ENCODE measurements at regions not wholly inside any gene's neighbourhood (a gene's known extent, or its start where the extent isn't known, plus 50 kb on each side); places are given as distances from the start of the nearest gene placed in this dataset.

- Histone ChIP-seq H3K4me2 (ENCODE audit: insufficient read depth, low read length) (no peak overlapping the region), H3K36me3 (ENCODE audit: control insufficient read depth in 2 of 2, extremely low read depth in 1 of 2, insufficient read depth in 2 of 2, low read length in 2 of 2) (no peaks in the 10 kb centered on the region), H3K4me1 (ENCODE audit: control insufficient read depth, extremely low read depth, insufficient read depth, low read length) (no peaks in the 10 kb centered on the region), H3K27ac (ENCODE audit: insufficient read depth, low read depth, low read length) (no peak overlapping the region), H3K9me3 (replicated peaks; ENCODE audit: control insufficient read depth, insufficient read depth, low read length) (peaks cover 12% of the 10 kb centered on the region), H2AFZ (ENCODE audit: low read depth, low read length) (no peak overlapping the region), H3K27me3 (ENCODE audit: control insufficient read depth in 2 of 2, insufficient read depth in 2 of 2, low read length in 2 of 2) (no peaks in the 10 kb centered on the region), H3K79me2 (ENCODE audit: control insufficient read depth, insufficient read depth, low read length) (no peaks in the 10 kb centered on the region), H3K9ac (replicated peaks; ENCODE audit: extremely low read depth, insufficient read depth, low read length) (no peak overlapping the region), H3K4me3 (replicated peaks in 1 of 3; ENCODE audit: insufficient read depth in 1 of 3, low read depth in 1 of 3, low read length in 3 of 3) (no peak overlapping the region), H4K20me1 (replicated peaks; ENCODE audit: control insufficient read depth, extremely low read depth, insufficient read depth, low read length) (no peaks in the 10 kb centered on the region), H3K9me1 (replicated peaks; ENCODE audit: control insufficient read depth, extremely low read depth, insufficient read depth, low read length) (no peaks in the 10 kb centered on the region)
- intact Hi-C loops (cut with micrococcal nuclease) (no loop called here), dilution Hi-C loops (cut with MboI; ENCODE audit: extremely low pct_ligation_motif_present, low sequenced_read_pairs) (no loop called here)
- POLR2A ChIA-PET: no interaction called here
- DNase-seq (ENCODE audit: low read depth, low spot score): no peak
- CTCF ChIA-PET: no interaction called here
- TF ChIP-seq, protein P1, sequence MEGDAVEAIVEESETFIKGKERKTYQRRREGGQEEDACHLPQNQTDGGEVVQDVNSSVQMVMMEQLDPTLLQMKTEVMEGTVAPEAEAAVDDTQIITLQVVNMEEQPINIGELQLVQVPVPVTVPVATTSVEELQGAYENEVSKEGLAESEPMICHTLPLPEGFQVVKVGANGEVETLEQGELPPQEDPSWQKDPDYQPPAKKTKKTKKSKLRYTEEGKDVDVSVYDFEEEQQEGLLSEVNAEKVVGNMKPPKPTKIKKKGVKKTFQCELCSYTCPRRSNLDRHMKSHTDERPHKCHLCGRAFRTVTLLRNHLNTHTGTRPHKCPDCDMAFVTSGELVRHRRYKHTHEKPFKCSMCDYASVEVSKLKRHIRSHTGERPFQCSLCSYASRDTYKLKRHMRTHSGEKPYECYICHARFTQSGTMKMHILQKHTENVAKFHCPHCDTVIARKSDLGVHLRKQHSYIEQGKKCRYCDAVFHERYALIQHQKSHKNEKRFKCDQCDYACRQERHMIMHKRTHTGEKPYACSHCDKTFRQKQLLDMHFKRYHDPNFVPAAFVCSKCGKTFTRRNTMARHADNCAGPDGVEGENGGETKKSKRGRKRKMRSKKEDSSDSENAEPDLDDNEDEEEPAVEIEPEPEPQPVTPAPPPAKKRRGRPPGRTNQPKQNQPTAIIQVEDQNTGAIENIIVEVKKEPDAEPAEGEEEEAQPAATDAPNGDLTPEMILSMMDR (IDR thresholded peaks at IDR 0.05; ENCODE audit: extremely low read depth in 1 of 2, insufficient read depth in 1 of 2, low read depth in 1 of 2, low read length in 2 of 2): no peak
- TF ChIP-seq EZH2 (IDR thresholded peaks at IDR 0.05; ENCODE audit: borderline replicate concordance, low read depth, low read length, severe bottlenecking) (no peak), MYC (IDR thresholded peaks at IDR 0.05; ENCODE audit: low read depth, low read length) (no peak), FOS (IDR thresholded peaks at IDR 0.05; ENCODE audit: borderline replicate concordance, insufficient read depth, low read length) (no peak), GATA2 (IDR thresholded peaks at IDR 0.05; ENCODE audit: insufficient read depth, insufficient read length, low read depth, low read length) (no peak), POLR2AphosphoS5 (IDR thresholded peaks at IDR 0.05; ENCODE audit: insufficient read depth, low read depth, low read length) (no peak), JUN (IDR thresholded peaks at IDR 0.05; ENCODE audit: borderline replicate concordance, insufficient read depth, insufficient read length, low read depth) (no peak), MAX (IDR thresholded peaks at IDR 0.05; ENCODE audit: insufficient read depth, insufficient read length) (no peak), POLR2A (IDR thresholded peaks at IDR 0.05; ENCODE audit: low read depth, low read length) (no peak)
- FAIRE-seq: no peak
- no TSS peak for BruUV-seq (replicated peaks)
Measured at GRCh38 chr13:22201375-22201925, 530.6 kb downstream of the FGF9 start.

All from endothelial cell of umbilical vein (primary cell).